Esophagus muscularis mucosa (tissue), 4 donors: ENCODE measurements at regions not wholly inside any gene's neighbourhood (a gene's known extent, or its start where the extent isn't known, plus 50 kb on each side); places are given as distances from the start of the nearest gene placed in this dataset.

ENCODE experiments used
- DNase-seq: peaks from one replicate; pipeline ENCODE4 v3.0.0-alpha.2; 2017; ENCODE audit errors: extremely low spot score
- H3K27ac ChIP-seq, 4 donors: fragments of 200-600 bp; sonication (generic); replicated peaks in 1 of 4; 1 replicate in 3 of 4; 2 replicates in 1 of 4; pipeline ENCODE4 v1.5.1; 2016 to 2019; ENCODE audit warnings: mild to moderate bottlenecking in 1 of 4
- H3K27me3 ChIP-seq, 4 donors: fragments of 200-600 bp; sonication (generic); one replicate each; pipeline versions ENCODE4 v1.5.1 to v1.6.0; 2016 to 2019
- H3K36me3 ChIP-seq, 4 donors: fragments of 200-600 bp; sonication (generic); one replicate each; pipeline ENCODE4 v1.5.1; 2016 to 2019
- H3K4me1 ChIP-seq, 4 donors: fragments of 200-600 bp; sonication (generic); one replicate each; pipeline ENCODE4 v1.5.1; 2016 to 2019
- H3K4me3 ChIP-seq, 4 donors: fragments of 200-600 bp; sonication (generic); 1 replicate in 2 of 4; 2 replicates in 2 of 4; pipeline ENCODE4 v1.5.1; 2016 to 2019; ENCODE audit warnings: mild to moderate bottlenecking in 4 of 4, moderate library complexity in 1 of 4
- H3K9me3 ChIP-seq, 4 donors: fragments of 200-600 bp; sonication (generic); 1 replicate in 3 of 4; 2 replicates in 1 of 4; pipeline ENCODE4 v1.5.1; 2016 to 2019
- CTCF ChIP-seq, 3 experiments: fragments of 200-600 bp in 2 of 3; fragments of 450-650 bp in 1 of 3; sonication (generic) in 2 of 3; IDR thresholded peaks; one replicate each; pipeline ENCODE4 v1.5.1; 2017 to 2019; ENCODE audit warnings: antibody characterized with exemption in 3 of 3, mild to moderate bottlenecking in 2 of 3, moderate library complexity in 1 of 3
- EP300 ChIP-seq: sonication (generic); formaldehyde crosslinking; IDR thresholded peaks from one replicate; pipeline ENCODE4 v1.6.1; 2017; ENCODE audit warnings: antibody characterized with exemption
- POLR2A ChIP-seq: fragments of 450-650 bp; IDR thresholded peaks from one replicate; pipeline ENCODE4 v1.6.1; 2017; ENCODE audit warnings: antibody characterized with exemption, moderate library complexity, mild to moderate bottlenecking, low read depth
- POLR2AphosphoS5 ChIP-seq, 2 donors: sonication (generic); formaldehyde crosslinking; IDR thresholded peaks; one replicate each; pipeline ENCODE4 v1.6.1; 2017; ENCODE audit warnings: antibody characterized with exemption in 2 of 2
- WGBS: methylation state at CpG from one replicate; pipeline ENCODE4 v1.1.5; 2018; 5-methylcytosine and 5-hydroxymethylcytosine counted together
- intact Hi-C: fragments of 100-400 bp; cut with DNase I; formaldehyde crosslinking; loops from one replicate; pipeline ENCODE4 v1.15.1; 2023

- Histone ChIP-seq H3K4me3 (no peak overlapping the region), H3K27ac (no peak overlapping the region), H3K36me3 (no peaks in the 10 kb centered on the region), H3K27me3 (no peaks in the 10 kb centered on the region), H3K4me1 (no peaks in the 10 kb centered on the region), H3K9me3 (no peaks in the 10 kb centered on the region)
- 85% methylated on average over 4 of the region's 4 CpGs for WGBS
- intact Hi-C loops = no loop called here
- no peak for TF ChIP-seq EP300
- no peak for TF ChIP-seq CTCF (IDR thresholded peaks at IDR 0.05)
- no peak for TF ChIP-seq POLR2A
- no peak for TF ChIP-seq POLR2AphosphoS5 (IDR thresholded peaks at IDR 0.05)
- DNase-seq = no peak
Measured at GRCh38 chr3:22029480-22029879, 278.5 kb upstream of the ZNF385D start.

GRCh38 chr3:22039161-22039560 is 288.2 kb upstream of the ZNF385D start:
- Histone ChIP-seq H3K27me3 (no peaks in the 10 kb centered on the region), H3K36me3 (no peaks in the 10 kb centered on the region), H3K4me1 (no peaks in the 10 kb centered on the region), H3K4me3 (no peak overlapping the region), H3K9me3 (no peaks in the 10 kb centered on the region), H3K27ac (no peak overlapping the region)
- no peak for TF ChIP-seq POLR2AphosphoS5 (IDR thresholded peaks at IDR 0.05)
- no peak for TF ChIP-seq EP300
- TF ChIP-seq POLR2A = no peak
- no peak for TF ChIP-seq CTCF (IDR thresholded peaks at IDR 0.05)
- intact Hi-C loops = no loop called here
- DNase-seq = no peak

- no peaks in the 10 kb centered on the region for H3K9me3 ChIP-seq
- TF ChIP-seq POLR2A (no peak), EP300 (no peak), CTCF (IDR thresholded peaks at IDR 0.05) (no peak), POLR2AphosphoS5 (IDR thresholded peaks at IDR 0.05) (no peak)
- 94% methylated on average over 1 of the region's 1 CpG for WGBS
- H3K27me3 ChIP-seq = no peaks in the 10 kb centered on the region
- no peaks in the 10 kb centered on the region for H3K4me1 ChIP-seq
- H3K36me3 ChIP-seq = no peaks in the 10 kb centered on the region
- no peak overlapping the region for H3K27ac ChIP-seq
- intact Hi-C loops = no loop called here
- H3K4me3 ChIP-seq = no peak overlapping the region
- no peak for DNase-seq
Measured at GRCh38 chr3:22040150-22040549, 289.1 kb upstream of the ZNF385D start.

GRCh38 chr3:22045882-22046281 is 294.9 kb upstream of the ZNF385D start:
- intact Hi-C loops = no loop called here
- WGBS = 23% methylated on average over 1 of the region's 1 CpG
- Histone ChIP-seq H3K9me3 (no peaks in the 10 kb centered on the region), H3K27me3 (no peaks in the 10 kb centered on the region), H3K4me3 (no peak overlapping the region), H3K27ac (no peak overlapping the region), H3K4me1 (no peaks in the 10 kb centered on the region), H3K36me3 (no peaks in the 10 kb centered on the region)
- TF ChIP-seq EP300 (no peak), CTCF (IDR thresholded peaks at IDR 0.05) (no peak), POLR2AphosphoS5 (IDR thresholded peaks at IDR 0.05) (no peak), POLR2A (no peak)
- DNase-seq = no peak

GRCh38 chr3:22063500-22063899 is 312.5 kb upstream of the ZNF385D start:
- no peaks in the 10 kb centered on the region for H3K4me1 ChIP-seq
- intact Hi-C loops = no loop called here
- DNase-seq = no peak
- 71% methylated on average over 3 of the region's 3 CpGs for WGBS
- no peak overlapping the region for H3K4me3 ChIP-seq
- no peak overlapping the region for H3K27ac ChIP-seq
- H3K27me3 ChIP-seq = no peaks in the 10 kb centered on the region
- H3K9me3 ChIP-seq = no peaks in the 10 kb centered on the region
- no peaks in the 10 kb centered on the region for H3K36me3 ChIP-seq
- TF ChIP-seq POLR2AphosphoS5 (IDR thresholded peaks at IDR 0.05) = no peak
- TF ChIP-seq POLR2A = no peak
- no peak for TF ChIP-seq CTCF (IDR thresholded peaks at IDR 0.05)
- no peak for TF ChIP-seq EP300
